Epithelial cell of proximal tubule (primary cell): ENCODE measurements at regions not wholly inside any gene's neighbourhood (a gene's known extent, or its start where the extent isn't known, plus 50 kb on each side); places are given as distances from the start of the nearest gene placed in this dataset.
"Not testable (repeated sequence)": the region's sequence is repeated elsewhere in the genome, so short reads cannot be mapped to it uniquely, and the experiment has no call there.

Source experiments
- DNase-seq: peaks from one replicate; pipeline ENCODE4 v3.0.0-alpha.2; 2011; ENCODE audit warnings: low read depth
- H3K4me3 ChIP-seq: 2 replicates; pipeline ENCODE4 v1.5.1; 2011; ENCODE audit warnings: low read depth, mild to moderate bottlenecking, low read length
- TF ChIP-seq, protein P1 (sequence below): conservative IDR thresholded peaks from 2 replicates; pipeline ENCODE4 v1.5.1; 2012; ENCODE audit warnings: low read depth, mild to moderate bottlenecking, low read length

DNA sequence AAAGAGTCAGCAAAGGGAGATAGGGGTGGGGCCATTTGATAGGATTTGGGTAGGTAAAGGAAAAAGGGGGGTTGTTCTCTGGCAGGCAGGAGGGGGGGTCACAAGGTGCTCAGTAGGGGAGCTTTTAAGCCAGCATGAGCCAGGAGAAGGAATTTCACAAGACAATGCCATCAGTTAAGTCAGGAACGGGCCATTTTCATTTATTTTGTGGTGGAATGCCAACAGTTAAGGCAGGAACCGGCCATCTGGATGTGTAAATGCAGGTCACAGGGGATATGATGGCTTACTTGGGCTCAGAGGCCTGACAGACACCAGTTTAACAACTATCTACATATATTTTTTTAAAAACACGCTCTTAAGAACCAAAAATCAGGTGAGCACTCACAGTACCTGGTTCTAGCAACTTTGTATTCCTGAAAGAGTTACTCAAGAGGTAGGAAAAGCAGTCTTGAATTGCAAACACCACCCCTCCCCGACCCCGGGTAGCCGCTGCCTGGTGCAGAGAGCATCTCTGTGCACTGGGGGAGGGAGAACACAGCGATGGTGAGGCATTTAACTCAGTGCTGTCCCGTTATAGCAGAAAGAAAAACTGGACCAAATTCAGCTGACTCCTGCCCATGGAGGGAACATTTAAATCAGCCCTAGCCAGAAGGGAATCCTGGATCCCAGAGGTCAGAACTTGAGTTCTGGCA is 414.5 kb upstream of the KLHL29 start:
- DNase-seq, result no peak
- TF ChIP-seq, protein P1, sequence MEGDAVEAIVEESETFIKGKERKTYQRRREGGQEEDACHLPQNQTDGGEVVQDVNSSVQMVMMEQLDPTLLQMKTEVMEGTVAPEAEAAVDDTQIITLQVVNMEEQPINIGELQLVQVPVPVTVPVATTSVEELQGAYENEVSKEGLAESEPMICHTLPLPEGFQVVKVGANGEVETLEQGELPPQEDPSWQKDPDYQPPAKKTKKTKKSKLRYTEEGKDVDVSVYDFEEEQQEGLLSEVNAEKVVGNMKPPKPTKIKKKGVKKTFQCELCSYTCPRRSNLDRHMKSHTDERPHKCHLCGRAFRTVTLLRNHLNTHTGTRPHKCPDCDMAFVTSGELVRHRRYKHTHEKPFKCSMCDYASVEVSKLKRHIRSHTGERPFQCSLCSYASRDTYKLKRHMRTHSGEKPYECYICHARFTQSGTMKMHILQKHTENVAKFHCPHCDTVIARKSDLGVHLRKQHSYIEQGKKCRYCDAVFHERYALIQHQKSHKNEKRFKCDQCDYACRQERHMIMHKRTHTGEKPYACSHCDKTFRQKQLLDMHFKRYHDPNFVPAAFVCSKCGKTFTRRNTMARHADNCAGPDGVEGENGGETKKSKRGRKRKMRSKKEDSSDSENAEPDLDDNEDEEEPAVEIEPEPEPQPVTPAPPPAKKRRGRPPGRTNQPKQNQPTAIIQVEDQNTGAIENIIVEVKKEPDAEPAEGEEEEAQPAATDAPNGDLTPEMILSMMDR, result no peak
- no peak overlapping the region for H3K4me3 ChIP-seq

DNA sequence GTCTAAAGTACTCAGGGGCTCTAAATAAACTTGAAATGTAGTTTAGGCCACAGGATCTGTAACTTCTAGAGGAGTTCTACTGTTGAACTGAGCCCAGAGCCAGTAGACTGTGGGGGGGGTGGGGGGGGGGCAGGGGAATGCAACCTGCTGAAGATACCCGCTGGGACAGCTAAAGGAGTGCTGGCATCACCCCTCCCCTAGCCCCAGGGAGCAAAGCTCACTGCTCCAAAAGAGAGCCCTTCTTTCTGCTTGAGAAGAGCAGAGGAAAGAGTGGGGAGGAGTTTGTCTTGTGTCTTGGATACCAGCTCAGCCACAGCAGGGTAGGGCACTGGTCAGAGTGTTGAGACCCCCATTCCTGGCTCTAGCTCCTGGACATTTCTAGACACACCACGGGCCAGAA is 414.0 kb upstream of the KLHL29 start:
- H3K4me3 ChIP-seq, result no peak overlapping the region
- TF ChIP-seq, protein P1, result no peak
- DNase-seq, result no peak

DNA sequence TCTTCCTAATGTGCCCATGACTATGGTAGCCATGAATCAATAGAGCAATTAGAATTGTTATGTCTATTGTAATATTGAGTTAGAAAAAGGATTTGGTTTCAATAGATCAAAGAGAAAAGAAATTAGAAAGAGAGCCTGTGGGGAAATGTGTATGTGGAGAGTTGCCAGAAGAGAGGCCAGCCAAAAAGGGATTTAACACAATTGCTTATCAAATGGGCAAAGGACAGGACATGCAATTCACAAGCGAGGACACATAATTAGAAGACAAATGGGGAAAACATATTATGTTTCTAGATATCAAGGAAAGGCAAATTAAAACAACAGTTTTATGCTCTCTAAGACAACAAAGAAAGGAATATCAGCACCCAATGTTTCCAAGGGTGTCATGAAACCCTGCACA is 403.2 kb upstream of the KLHL29 start:
- no peak for DNase-seq
- TF ChIP-seq, protein P1, result no peak
- no peak overlapping the region for H3K4me3 ChIP-seq

DNA sequence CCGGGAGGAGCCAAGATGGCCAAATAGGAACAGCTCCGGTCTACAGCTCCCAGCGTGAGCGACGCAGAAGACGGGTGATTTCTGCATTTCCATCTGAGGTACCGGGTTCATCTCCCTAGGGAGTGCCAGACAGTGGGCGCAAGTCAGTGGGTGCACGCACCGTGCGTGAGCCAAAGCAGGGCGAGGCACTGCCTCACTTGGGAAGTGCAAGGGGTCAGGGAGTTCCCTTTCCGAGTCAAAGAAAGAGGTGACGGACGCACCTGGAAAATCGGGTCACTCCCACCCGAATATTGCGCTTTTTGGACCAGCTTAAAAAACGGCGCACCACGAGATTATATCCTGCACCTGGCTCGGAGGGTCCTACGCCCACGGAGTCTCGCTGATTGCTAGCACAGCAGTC is 400.8 kb upstream of the KLHL29 start:
- not testable (repeated sequence) for DNase-seq, H3K4me3 ChIP-seq

DNA sequence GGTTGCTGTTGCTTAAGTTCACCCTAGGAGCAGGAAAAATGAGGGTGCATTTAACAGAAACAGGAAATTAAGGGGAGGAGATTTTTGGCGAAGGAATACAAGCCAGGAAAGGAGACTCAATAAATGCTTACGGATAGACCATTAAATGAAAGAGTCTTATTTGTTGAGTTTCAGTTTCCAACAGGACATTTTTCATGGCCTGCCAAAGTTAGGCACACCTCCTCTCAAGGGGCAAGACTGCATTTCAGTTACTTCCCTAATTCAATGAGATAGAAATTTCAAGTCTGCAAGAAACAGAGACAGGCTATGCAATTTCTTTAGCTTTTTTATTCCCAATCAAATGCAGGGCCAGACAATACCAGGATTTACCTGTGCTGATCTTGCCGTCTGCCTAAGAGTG is 394.7 kb upstream of the KLHL29 start:
- TF ChIP-seq, protein P1, result no peak
- DNase-seq, result no peak
- H3K4me3 ChIP-seq, result no peak overlapping the region

DNA sequence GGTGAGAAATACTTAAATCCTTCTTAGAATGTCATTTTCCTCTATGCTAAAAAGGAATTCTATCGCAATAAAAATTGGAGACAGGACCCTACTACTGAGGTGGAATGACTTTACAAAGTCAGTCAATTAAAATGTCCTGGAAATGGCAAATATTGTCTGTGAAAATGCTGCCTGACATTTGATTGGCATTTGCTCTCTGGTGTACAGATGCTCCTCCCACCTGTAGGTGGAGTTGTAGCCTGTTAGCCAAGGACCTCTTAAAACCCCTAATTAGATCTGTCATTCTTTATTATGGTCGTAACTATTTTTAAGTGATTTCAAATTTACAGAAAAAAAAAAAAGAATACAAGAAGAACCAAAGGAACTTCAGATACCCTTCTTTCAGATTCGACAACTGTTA is 393.1 kb upstream of the KLHL29 start:
- TF ChIP-seq, protein P1, result peak; percentile 39
- no peak for DNase-seq
- H3K4me3 ChIP-seq, result no peak overlapping the region

DNA sequence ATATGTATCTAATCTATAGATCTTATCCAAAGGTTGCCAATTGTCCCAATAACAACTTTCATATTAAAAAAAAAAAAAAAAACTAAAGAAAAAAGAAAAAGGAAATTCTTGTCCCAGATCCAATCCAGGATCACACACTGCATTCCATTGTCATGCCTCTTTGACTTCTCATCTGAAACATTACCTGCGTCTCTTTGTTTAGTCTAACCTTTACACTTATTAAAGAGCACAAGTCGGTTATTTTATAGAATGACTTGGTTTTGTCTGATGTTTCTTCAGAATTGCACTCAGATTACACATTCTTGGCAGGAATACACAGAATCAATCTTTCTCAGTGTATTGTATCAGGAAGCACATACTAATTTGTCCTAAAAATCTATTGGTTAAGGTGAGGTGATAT is 392.5 kb upstream of the KLHL29 start:
- H3K4me3 ChIP-seq, result no peak overlapping the region
- DNase-seq, result no peak
- TF ChIP-seq, protein P1, result no peak
